Heart right ventricle (tissue), 16 donors: ENCODE measurements at regions not wholly inside any gene's neighbourhood (a gene's known extent, or its start where the extent isn't known, plus 50 kb on each side); places are given as distances from the start of the nearest gene placed in this dataset.

Experiments used
- ATAC-seq, 8 donors: fragments of 200-7000 bp; cut with Tn5 transposase; one replicate each; pipeline ENCODE4 v1.9.1; 2020; ENCODE audit warnings: mild to moderate bottlenecking in 8 of 8, moderate library complexity in 8 of 8, moderate number of reproducible peaks in 1 of 8
- DNase-seq, 2 donors: peaks; one replicate each; pipeline ENCODE4 v3.0.0-alpha.2; 2020
- H3K27ac ChIP-seq, 10 donors: fragments of 200-600 bp; sonication (generic) in 2 of 10; one replicate each; pipeline versions ENCODE4 v1.5.0 to v1.8.0; 2020 to 2022; ENCODE audit warnings: mild to moderate bottlenecking in 3 of 10
- H3K27me3 ChIP-seq, 7 donors: fragments of 200-600 bp; one replicate each; pipeline ENCODE4 v1.8.0; 2021 to 2022; ENCODE audit warnings: mild to moderate bottlenecking in 2 of 7
- H3K36me3 ChIP-seq, 9 donors: fragments of 200-600 bp; sonication (generic) in 1 of 9; one replicate each; pipeline versions ENCODE4 v1.5.0 to v1.8.0; 2020 to 2022; ENCODE audit warnings: mild to moderate bottlenecking in 2 of 9
- H3K4me1 ChIP-seq, 9 donors: fragments of 200-600 bp; sonication (generic) in 1 of 9; one replicate each; pipeline versions ENCODE4 v1.5.0 to v1.8.0; 2020 to 2022; ENCODE audit warnings: mild to moderate bottlenecking in 4 of 9
- H3K4me3 ChIP-seq, 10 donors: fragments of 200-600 bp; sonication (generic) in 2 of 10; one replicate each; pipeline versions ENCODE4 v1.5.0 to v1.8.0; 2020 to 2022; ENCODE audit warnings: mild to moderate bottlenecking in 7 of 10, moderate library complexity in 2 of 10
- H3K9me3 ChIP-seq, 11 donors: fragments of 200-600 bp in 10 of 11; sonication (generic) in 2 of 11; one replicate each; pipeline versions ENCODE4 v1.5.0 to v1.8.0; 2013 to 2022; ENCODE audit warnings: mild to moderate bottlenecking in 2 of 11, control low read depth in 1 of 11, moderate library complexity in 1 of 11
- WGBS, 2 donors: extraction: QIAGEN DNeasy Blood & Tissue Kit; methylation state at CpG; one replicate each; pipeline ENCODE4 v1.1.7; 2013; ENCODE audit warnings: inconsistent platforms in 1 of 2; 5-methylcytosine and 5-hydroxymethylcytosine counted together
- intact Hi-C, 10 donors: fragments of 100-400 bp; cut with DNase I; formaldehyde crosslinking; loops; one replicate each; pipeline versions ENCODE4 v1.11.1 to v1.14.2; 2022
- TF ChIP-seq, protein P1 (sequence below), 9 donors: fragments of 200-600 bp; sonication (generic) in 2 of 9; IDR thresholded peaks; one replicate each; pipeline versions ENCODE4 v1.5.0 to v1.8.0; 2021 to 2022; ENCODE audit warnings: antibody characterized with exemption in 9 of 9, mild to moderate bottlenecking in 5 of 9, moderate library complexity in 1 of 9
- donor health status: Arrhythmogenic right ventricular cardiomyopathy.
- donor health status: ischemic (EF 13 %, LVEDD 7.1; RV severe dilation, severe dysfunction).
- donor health status: healthy with polysubstance abuse.
- donor health status: DM: no; HTN: yes; CAD: no.
- donor health status: DM: no; HTN: no; CAD: no.
- donor health status: ischemic (EF 25% LVEDD 6.9; RV normal size, moderate dysfunction).
- donor health status: ischemic (EF 25% LVEDD 5.7; RV mildly dilated, moderate dysfunction).
- donor health status: healthy.
- donor health status: DM: yes; HTN: yes; CAD: no.
- donor health status: Ischemic cardiomyopathy.
- donor health status: ischemic (EF 35%, LVEDD 5.7; RV mildly dilated, moderate dysfunction).
- donor health status: nonischemic (EF 11% LVEDD 7.7; RV severe dilation, severe dysfunction).
- donor health status: DM: yes; HTN: yes; CAD: no.
- donor health status: PGD.
- donor health status: ischemic (EF 29% LVEDD 5.4; RV normal size, mild dysfunction).
- donor health status: nonischemic (EF 23%, LVEDD 6.1; RV moderate dilation, normal function).

DNA sequence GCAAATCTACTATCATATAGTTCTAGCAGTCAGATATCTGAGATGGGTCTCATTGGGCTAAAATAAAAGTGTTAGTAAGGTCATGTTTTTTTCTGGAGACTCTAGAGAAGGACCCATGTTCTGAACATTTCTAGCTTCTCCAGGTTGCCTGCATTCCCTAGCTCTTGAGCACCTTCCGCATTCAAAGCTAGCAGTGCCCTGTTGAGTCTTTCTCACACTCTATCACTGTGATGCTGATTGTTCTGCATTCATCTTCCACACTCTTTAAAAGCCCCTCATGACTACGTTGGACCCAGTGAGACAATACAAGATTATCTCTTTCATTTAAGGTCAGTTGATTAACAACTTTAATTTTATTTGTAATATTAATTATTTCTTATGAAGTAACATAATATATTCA lies 433.3 kb upstream of the CHORDC1 start:
- H3K27me3 ChIP-seq: no peaks in the 10 kb centered on the region
- H3K4me3 ChIP-seq: no peak overlapping the region
- ATAC-seq (no peak), DNase-seq (no peak)
- WGBS, 2 donors: 88 to 89% methylated on average over 2 of the region's 2 CpGs
- H3K4me1 ChIP-seq: no peaks in the 10 kb centered on the region
- H3K9me3 ChIP-seq: peaks cover 0 to 5% (median 0%) of the 10 kb centered on the region in 11 donors
- no peaks in the 10 kb centered on the region for H3K36me3 ChIP-seq
- TF ChIP-seq, protein P1, sequence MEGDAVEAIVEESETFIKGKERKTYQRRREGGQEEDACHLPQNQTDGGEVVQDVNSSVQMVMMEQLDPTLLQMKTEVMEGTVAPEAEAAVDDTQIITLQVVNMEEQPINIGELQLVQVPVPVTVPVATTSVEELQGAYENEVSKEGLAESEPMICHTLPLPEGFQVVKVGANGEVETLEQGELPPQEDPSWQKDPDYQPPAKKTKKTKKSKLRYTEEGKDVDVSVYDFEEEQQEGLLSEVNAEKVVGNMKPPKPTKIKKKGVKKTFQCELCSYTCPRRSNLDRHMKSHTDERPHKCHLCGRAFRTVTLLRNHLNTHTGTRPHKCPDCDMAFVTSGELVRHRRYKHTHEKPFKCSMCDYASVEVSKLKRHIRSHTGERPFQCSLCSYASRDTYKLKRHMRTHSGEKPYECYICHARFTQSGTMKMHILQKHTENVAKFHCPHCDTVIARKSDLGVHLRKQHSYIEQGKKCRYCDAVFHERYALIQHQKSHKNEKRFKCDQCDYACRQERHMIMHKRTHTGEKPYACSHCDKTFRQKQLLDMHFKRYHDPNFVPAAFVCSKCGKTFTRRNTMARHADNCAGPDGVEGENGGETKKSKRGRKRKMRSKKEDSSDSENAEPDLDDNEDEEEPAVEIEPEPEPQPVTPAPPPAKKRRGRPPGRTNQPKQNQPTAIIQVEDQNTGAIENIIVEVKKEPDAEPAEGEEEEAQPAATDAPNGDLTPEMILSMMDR (IDR thresholded peaks at IDR 0.05): no peak
- intact Hi-C loops: no loop called here
- no peak overlapping the region for H3K27ac ChIP-seq

DNA sequence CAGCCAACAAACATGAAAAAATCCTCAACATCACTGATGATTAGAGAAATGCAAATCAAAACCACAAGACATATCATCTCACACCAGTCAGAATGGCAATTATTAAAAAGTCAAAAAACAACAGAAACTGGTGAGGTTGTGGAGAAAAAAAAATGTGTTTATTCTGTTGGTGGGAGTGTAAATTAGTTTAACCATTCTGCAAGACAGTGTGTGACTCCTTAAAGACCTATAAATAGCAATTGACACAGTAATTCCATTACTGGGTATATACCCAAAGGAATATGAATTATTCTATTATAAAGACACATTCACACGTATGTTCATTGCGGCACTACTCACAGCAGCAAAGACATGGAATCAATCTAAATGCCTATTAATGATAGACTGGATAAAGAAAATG lies 427.3 kb upstream of the CHORDC1 start:
- H3K36me3 ChIP-seq: no peaks in the 10 kb centered on the region
- intact Hi-C loops: no loop called here
- H3K9me3 ChIP-seq: peaks cover 0 to 5% (median 0%) of the 10 kb centered on the region in 11 donors
- ATAC-seq (no peak), DNase-seq (no peak)
- H3K27ac ChIP-seq: no peak overlapping the region
- H3K4me3 ChIP-seq: no peak overlapping the region
- no peaks in the 10 kb centered on the region for H3K4me1 ChIP-seq
- 84 to 91% methylated on average over 2 of the region's 2 CpGs for WGBS, 2 donors
- no peaks in the 10 kb centered on the region for H3K27me3 ChIP-seq
- TF ChIP-seq, protein P1 (IDR thresholded peaks at IDR 0.05): no peak

DNA sequence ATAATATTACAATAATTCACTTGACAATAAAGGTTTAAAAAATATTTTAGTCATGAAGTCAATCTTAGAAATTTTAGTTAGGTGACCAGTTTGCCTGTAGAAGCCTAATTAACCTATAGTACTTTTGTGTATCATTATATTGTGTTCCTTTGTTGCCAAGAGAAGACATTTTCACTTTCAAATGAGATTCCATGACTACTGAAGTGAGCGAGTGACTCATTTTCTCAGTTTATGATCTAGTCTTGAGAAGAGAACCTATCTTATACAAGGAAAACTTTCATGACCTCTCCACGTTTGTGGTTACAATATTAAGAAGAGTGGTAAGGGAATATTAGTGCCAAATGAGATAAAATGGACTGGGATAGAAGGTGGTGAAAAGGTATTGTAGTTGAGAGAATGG lies 423.9 kb upstream of the CHORDC1 start:
- 68 to 78% methylated on average over 2 of the region's 2 CpGs for WGBS, 2 donors
- no peaks in the 10 kb centered on the region for H3K4me1 ChIP-seq

DNA sequence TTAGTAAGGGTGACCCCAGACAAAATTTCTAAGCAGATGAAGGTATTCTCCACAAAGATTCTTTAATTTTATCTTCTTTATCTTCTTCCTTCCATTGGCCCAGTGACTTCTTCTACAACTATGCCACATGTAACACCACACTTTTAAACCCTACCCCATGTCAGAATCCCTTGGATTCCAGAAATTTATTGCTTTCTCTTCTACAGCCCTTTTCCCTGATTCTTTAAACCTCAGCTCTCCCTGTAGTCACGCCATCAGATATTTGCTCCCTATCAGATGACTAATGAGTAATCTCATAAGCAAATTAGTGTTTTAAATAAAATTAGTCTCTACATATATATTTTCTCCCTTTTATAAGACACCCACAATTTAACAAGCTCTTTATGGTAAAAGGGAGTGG lies 423.4 kb upstream of the CHORDC1 start:
- ATAC-seq: no peak
- Histone ChIP-seq H3K4me3 (no peak overlapping the region), H3K9me3 (peaks cover 0 to 2% (median 0%) of the 10 kb centered on the region in 11 donors), H3K27ac (no peak overlapping the region), H3K36me3 (no peaks in the 10 kb centered on the region), H3K27me3 (no peaks in the 10 kb centered on the region), H3K4me1 (no peaks in the 10 kb centered on the region)
- TF ChIP-seq, protein P1 (IDR thresholded peaks at IDR 0.05): no peak
- WGBS, 2 donors: 82 to 88% methylated on average over 1 of the region's 1 CpG
- no peak for DNase-seq
- intact Hi-C loops: no loop called here

More for the DNA sequence above, 423.9 kb upstream of the CHORDC1 start:
- no peak for DNase-seq
- Histone ChIP-seq H3K27me3 (no peaks in the 10 kb centered on the region), H3K9me3 (peaks cover 0 to 2% (median 0%) of the 10 kb centered on the region in 11 donors), H3K36me3 (no peaks in the 10 kb centered on the region), H3K4me3 (no peak overlapping the region), H3K27ac (no peak overlapping the region)
- no peak for ATAC-seq
- TF ChIP-seq, protein P1 (IDR thresholded peaks at IDR 0.05): no peak
- intact Hi-C loops: no loop called here
